T-helper 2 cell treated with Interferon-gamma antibody and Interleukin-4, amounts not matched to agents 5 μg/mL and 100 μg/mL, for 36 hours (primary cell): ENCODE measurements at regions not wholly inside any gene's neighbourhood (a gene's known extent, or its start where the extent isn't known, plus 50 kb on each side); places are given as distances from the start of the nearest gene placed in this dataset.
"Not testable (repeated sequence)": the region's sequence is repeated elsewhere in the genome, so short reads cannot be mapped to it uniquely, and the experiment has no call there.

Source experiments
- DNase-seq: peaks from one replicate; pipeline ENCODE4 v3.0.0; 2021; ENCODE audit warnings: low spot score
- H3K27ac Mint-ChIP-seq: one replicate; pipeline ENCODE4 v1.8.0; 2021; ENCODE audit warnings: mild to moderate bottlenecking, mixed read lengths
- H3K27me3 Mint-ChIP-seq: one replicate; pipeline ENCODE4 v1.8.0; 2021; ENCODE audit warnings: low read depth, mixed read lengths
- H3K36me3 Mint-ChIP-seq: one replicate; pipeline ENCODE4 v1.8.0; 2021; ENCODE audit warnings: low read depth, mixed read lengths
- H3K4me1 Mint-ChIP-seq: one replicate; pipeline ENCODE4 v1.8.0; 2021; ENCODE audit warnings: low read depth, mixed read lengths
- H3K4me3 Mint-ChIP-seq: one replicate; pipeline ENCODE4 v1.8.0; 2022; ENCODE audit warnings: mild to moderate bottlenecking, moderate library complexity, mixed read lengths
- H3K9me3 Mint-ChIP-seq: one replicate; pipeline ENCODE4 v1.8.0; 2021; ENCODE audit warnings: mixed read lengths

GRCh38 chr9:13915591-13916301, 398.2 kb downstream of the NFIB start:
- Mint-ChIP-seq H3K4me3 (no peak overlapping the region), H3K4me1 (no peaks in the 10 kb centered on the region), H3K27ac (no peak overlapping the region), H3K27me3 (no peaks in the 10 kb centered on the region), H3K9me3 (peaks cover 10% of the 10 kb centered on the region), H3K36me3 (no peaks in the 10 kb centered on the region)
- no peak for DNase-seq

- Mint-ChIP-seq H3K36me3 (no peaks in the 10 kb centered on the region), H3K4me1 (no peaks in the 10 kb centered on the region), H3K4me3 (no peak overlapping the region), H3K9me3 (peaks cover 10% of the 10 kb centered on the region), H3K27ac (no peak overlapping the region), H3K27me3 (no peaks in the 10 kb centered on the region)
- DNase-seq: no peak
Observed at GRCh38 chr9:13915131-13915530, 398.8 kb downstream of the NFIB start.

- H3K27ac Mint-ChIP-seq: no peak overlapping the region
- peaks cover 16% of the 10 kb centered on the region for H3K9me3 Mint-ChIP-seq
- no peaks in the 10 kb centered on the region for H3K27me3 Mint-ChIP-seq
- no peak overlapping the region for H3K4me3 Mint-ChIP-seq
- no peaks in the 10 kb centered on the region for H3K4me1 Mint-ChIP-seq
- H3K36me3 Mint-ChIP-seq: no peaks in the 10 kb centered on the region
- DNase-seq: no peak
Observed at GRCh38 chr9:13911473-13911872, 402.5 kb downstream of the NFIB start.

GRCh38 chr9:13907842-13908241, 406.1 kb downstream of the NFIB start:
- H3K9me3 Mint-ChIP-seq: peaks cover 19% of the 10 kb centered on the region
- not testable (repeated sequence) for H3K27ac Mint-ChIP-seq, H3K36me3 Mint-ChIP-seq, H3K4me1 Mint-ChIP-seq, DNase-seq, H3K4me3 Mint-ChIP-seq, H3K27me3 Mint-ChIP-seq

DNA sequence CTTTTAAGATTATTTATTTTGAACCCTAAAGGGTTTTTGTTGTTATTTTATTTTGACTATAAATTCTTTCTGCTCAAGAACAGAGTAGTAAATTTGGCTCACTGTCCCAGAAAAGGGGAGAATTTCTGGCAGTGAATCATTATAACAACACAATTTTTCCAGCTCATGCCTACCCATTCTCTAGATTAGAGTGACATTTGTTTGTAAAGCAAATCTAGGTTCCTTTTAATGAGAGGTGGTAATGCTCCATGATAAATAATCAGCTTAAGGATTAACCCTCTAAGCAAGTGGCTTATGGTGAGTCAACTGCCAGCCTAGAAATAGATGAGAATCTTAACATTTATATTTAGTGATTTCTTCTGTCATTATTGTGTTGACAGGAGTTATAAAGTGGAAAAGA, 409.2 kb downstream of the NFIB start:
- H3K36me3 Mint-ChIP-seq: no peaks in the 10 kb centered on the region
- no peak for DNase-seq
- peaks cover 16% of the 10 kb centered on the region for H3K9me3 Mint-ChIP-seq
- no peak overlapping the region for H3K4me3 Mint-ChIP-seq
- no peaks in the 10 kb centered on the region for H3K4me1 Mint-ChIP-seq
- no peak overlapping the region for H3K27ac Mint-ChIP-seq
- no peaks in the 10 kb centered on the region for H3K27me3 Mint-ChIP-seq

DNA sequence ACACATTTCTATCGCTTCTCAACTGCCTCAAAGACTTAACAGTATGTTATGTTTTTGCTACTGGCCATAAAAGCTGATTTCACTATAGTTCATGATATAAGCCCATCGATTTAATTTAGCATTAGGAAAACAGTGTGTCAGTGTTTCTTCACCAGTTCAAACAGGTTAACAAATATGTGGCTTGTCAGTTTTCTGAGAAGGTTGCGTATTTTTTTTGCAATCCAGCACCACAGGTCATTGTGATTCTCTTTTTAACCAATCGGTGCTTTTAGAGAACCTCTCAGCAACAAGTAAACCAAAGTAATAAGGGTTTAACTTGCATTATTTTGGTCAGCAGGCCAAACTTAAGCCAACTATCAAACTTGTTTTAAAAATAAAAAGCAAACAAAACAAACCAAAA, 409.6 kb downstream of the NFIB start:
- H3K36me3 Mint-ChIP-seq: no peaks in the 10 kb centered on the region

DNA sequence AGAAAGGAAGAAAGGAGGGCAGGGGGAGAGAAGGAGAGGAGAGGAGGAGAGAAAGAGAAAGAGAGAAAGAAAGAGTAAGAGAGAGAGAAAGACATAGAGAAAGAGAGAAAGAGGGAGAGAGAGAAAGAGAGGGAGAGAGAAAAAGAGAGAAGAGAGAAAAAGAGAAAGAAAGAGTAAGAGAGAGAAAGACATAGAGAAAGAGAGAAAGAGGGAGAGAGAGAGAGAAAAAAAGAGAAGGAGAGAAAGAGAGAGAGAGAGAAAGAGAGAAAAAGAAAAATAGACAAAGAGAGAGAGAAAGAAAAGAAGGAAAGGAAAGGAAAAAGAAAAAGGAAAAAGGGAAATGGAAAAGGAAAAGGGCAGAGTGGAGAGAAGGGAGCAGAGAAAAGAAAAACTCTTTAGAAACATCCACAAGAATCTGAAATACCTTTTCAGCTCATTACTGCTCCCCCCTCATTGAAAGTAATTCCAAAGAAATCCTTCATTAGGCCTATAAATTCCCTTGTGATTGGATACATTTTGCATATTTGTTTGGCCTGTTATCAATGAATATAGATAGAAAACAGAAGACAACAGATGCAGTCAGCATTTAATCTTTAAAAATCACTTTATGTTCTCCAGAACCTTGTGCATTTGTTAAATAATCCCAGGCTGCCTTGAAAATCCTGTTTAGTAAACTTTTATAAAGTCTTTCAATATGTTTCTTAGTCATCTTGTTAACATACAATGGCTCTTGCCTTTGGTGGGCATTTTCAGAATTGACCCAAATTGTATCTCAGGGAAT, 411.5 kb downstream of the NFIB start:
- Mint-ChIP-seq H3K36me3 (no peaks in the 10 kb centered on the region), H3K4me3 (no peak overlapping the region), H3K27ac (no peak overlapping the region), H3K9me3 (peaks cover 13% of the 10 kb centered on the region), H3K4me1 (no peaks in the 10 kb centered on the region), H3K27me3 (no peaks in the 10 kb centered on the region)
- DNase-seq: no peak

More for the DNA sequence above, 409.6 kb downstream of the NFIB start:
- Mint-ChIP-seq H3K4me1 (no peaks in the 10 kb centered on the region), H3K9me3 (peaks cover 16% of the 10 kb centered on the region), H3K27me3 (no peaks in the 10 kb centered on the region), H3K27ac (no peak overlapping the region), H3K4me3 (no peak overlapping the region)
- DNase-seq: no peak

DNA sequence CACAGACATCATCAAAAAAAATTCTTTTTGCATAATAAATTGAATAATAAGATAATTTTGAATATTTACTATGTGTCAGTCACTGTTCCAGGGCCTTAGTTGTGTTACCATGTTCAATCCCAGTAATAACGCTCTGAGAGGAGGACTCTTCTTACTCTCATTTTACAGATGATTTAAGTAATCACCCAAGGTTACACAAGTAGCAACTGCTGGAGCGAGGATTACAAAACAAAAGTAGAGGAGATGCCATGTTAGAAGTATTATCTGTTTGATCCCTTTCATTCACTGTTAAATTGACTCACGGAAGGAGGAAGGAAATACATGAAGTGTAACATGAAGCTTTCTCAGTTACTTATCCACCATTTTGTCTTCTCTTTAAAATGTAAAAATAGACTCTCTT, 412.8 kb downstream of the NFIB start:
- Mint-ChIP-seq H3K4me3 (no peak overlapping the region), H3K4me1 (no peaks in the 10 kb centered on the region), H3K36me3 (no peaks in the 10 kb centered on the region), H3K27ac (no peak overlapping the region), H3K9me3 (peaks cover 7% of the 10 kb centered on the region), H3K27me3 (no peaks in the 10 kb centered on the region)
- no peak for DNase-seq

- H3K4me3 Mint-ChIP-seq: no peak overlapping the region
- H3K27ac Mint-ChIP-seq: no peak overlapping the region
- DNase-seq: no peak
- no peaks in the 10 kb centered on the region for H3K27me3 Mint-ChIP-seq
- no peaks in the 10 kb centered on the region for H3K4me1 Mint-ChIP-seq
- H3K36me3 Mint-ChIP-seq: no peaks in the 10 kb centered on the region
- peaks cover 3% of the 10 kb centered on the region for H3K9me3 Mint-ChIP-seq
Observed at GRCh38 chr9:13900449-13900848, 413.5 kb downstream of the NFIB start.

GRCh38 chr9:13899924-13900323, 414.0 kb downstream of the NFIB start:
- Mint-ChIP-seq H3K36me3 (no peaks in the 10 kb centered on the region), H3K4me3 (no peak overlapping the region), H3K27me3 (no peaks in the 10 kb centered on the region), H3K4me1 (no peaks in the 10 kb centered on the region), H3K27ac (no peak overlapping the region), H3K9me3 (peaks cover 3% of the 10 kb centered on the region)
- DNase-seq: no peak

GRCh38 chr9:13898957-13899356, 415.0 kb downstream of the NFIB start:
- Mint-ChIP-seq H3K4me1 (no peaks in the 10 kb centered on the region), H3K27me3 (no peaks in the 10 kb centered on the region)
- DNase-seq: no peak

DNA sequence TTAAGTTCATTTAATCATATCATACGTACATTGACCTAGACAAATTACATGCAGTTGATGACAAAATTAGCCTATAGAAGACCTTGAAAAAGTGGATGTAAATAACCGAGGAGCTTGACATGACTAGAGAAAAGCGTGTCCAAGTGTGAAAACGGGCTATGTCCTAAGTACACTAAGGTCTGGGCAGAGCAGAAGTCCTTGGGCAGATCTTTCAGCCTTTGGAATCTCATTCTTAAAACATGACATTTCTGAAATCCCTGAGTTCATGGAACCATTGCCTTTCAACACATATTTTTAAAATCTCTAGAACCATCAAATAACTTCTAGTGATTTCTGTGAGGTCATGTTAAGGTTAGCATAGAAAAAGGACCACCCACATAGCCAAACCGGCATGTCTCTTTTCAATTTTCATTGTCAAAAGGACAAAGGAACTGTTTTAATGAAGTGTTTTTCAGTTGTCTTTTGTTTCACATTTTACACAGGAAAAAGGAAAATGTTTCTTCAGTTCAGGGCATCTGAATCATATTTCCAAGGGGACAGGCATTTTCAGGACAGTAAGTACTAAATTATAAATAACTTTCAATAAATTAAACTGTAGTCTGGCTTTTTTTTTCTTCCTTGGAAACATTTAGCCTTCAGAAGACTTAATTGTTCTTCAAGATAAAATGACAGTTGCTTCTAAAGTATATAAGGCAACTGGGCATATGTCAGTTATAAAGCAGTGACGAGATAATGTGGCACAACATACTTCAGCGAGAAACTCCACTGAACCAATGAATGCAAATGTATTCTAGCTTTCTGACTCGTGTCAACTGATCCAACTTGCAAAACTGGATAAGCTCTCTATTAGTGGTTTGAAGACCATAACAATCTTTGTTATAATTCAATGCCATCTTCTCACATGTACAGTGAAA, 416.8 kb downstream of the NFIB start:
- Mint-ChIP-seq H3K4me1 (no peaks in the 10 kb centered on the region), H3K4me3 (no peak overlapping the region), H3K9me3 (peaks cover 4% of the 10 kb centered on the region), H3K27ac (no peak overlapping the region), H3K27me3 (no peaks in the 10 kb centered on the region), H3K36me3 (no peaks in the 10 kb centered on the region)
- DNase-seq: no peak

More at GRCh38 chr9:13898957-13899356, 415.0 kb downstream of the NFIB start:
- no peaks in the 10 kb centered on the region for H3K36me3 Mint-ChIP-seq
- no peak overlapping the region for H3K4me3 Mint-ChIP-seq
- no peak overlapping the region for H3K27ac Mint-ChIP-seq
- H3K9me3 Mint-ChIP-seq: peaks cover 3% of the 10 kb centered on the region

DNA sequence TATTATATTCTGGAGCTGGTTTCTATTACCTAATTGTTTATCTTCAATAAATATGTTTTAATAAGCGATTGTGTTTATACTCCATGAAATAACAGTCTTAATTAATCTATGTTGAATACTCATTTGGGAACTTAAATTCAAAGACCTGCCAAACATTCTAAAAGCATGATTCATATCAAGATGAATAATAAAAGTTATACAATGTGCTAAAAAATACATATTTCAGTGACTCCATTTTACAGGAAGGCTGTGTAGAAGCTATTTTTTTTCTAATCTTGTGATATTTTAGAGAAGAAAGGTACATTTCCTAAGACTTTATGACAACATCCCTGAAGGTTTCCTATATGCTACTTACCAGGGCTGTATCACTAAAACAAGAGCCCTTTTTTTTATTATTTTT, 417.9 kb downstream of the NFIB start:
- Mint-ChIP-seq H3K9me3 (peaks cover 10% of the 10 kb centered on the region), H3K4me1 (no peaks in the 10 kb centered on the region), H3K27ac (no peak overlapping the region), H3K4me3 (no peak overlapping the region), H3K36me3 (no peaks in the 10 kb centered on the region), H3K27me3 (no peaks in the 10 kb centered on the region)
- no peak for DNase-seq

- Mint-ChIP-seq H3K9me3 (peaks cover 26% of the 10 kb centered on the region), H3K36me3 (no peaks in the 10 kb centered on the region), H3K27ac (no peak overlapping the region), H3K4me3 (no peak overlapping the region), H3K4me1 (no peaks in the 10 kb centered on the region), H3K27me3 (no peaks in the 10 kb centered on the region)
- DNase-seq: no peak
Observed at GRCh38 chr9:13885258-13885657, 428.7 kb downstream of the NFIB start.
